ENCODE measurements at regions not wholly inside any gene's neighbourhood (a gene's known extent, or its start where the extent isn't known, plus 50 kb on each side); places are given as distances from the start of the nearest gene placed in this dataset.
"Not testable (repeated sequence)": the region's sequence is repeated elsewhere in the genome, so short reads cannot be mapped to it uniquely, and the experiment has no call there.

GRCh38 chr4:131344761-131345160 lies 1804.3 kb upstream of the PCDH10 start:
- TF ChIP-seq ZNF274 (IDR thresholded peaks at IDR 0.05; ENCODE audit: low read depth, low read length), result no peak
- TF ChIP-seq SUZ12 (IDR thresholded peaks at IDR 0.05; ENCODE audit: extremely low read depth, insufficient read depth, insufficient read length), result no peak
- TF ChIP-seq YY1 (IDR thresholded peaks at IDR 0.05; ENCODE audit: insufficient read depth, insufficient read length), result no peak
- DNase-seq (ENCODE audit: low read depth, low spot score), result no peak
- no peaks in the 10 kb centered on the region for H3K36me3 ChIP-seq (ENCODE audit: insufficient read depth, insufficient read length, low read length)
- no peak overlapping the region for H3K4me3 ChIP-seq (ENCODE audit: insufficient read length, low read depth)
- no peaks in the 10 kb centered on the region for H3K27me3 ChIP-seq (ENCODE audit: insufficient read depth, insufficient read length)
- no peaks in the 10 kb centered on the region for H3K4me1 ChIP-seq (ENCODE audit: insufficient read depth, insufficient read length)
- H3K9me3 ChIP-seq (ENCODE audit: insufficient read depth, low read length), result no peaks in the 10 kb centered on the region
- H3K9ac ChIP-seq (ENCODE audit: insufficient read length, low read depth), result no peak overlapping the region

GRCh38 chr4:131347816-131348215 lies 1801.3 kb upstream of the PCDH10 start:
- Histone ChIP-seq H3K4me3 (ENCODE audit: insufficient read length, low read depth) (no peak overlapping the region), H3K9ac (ENCODE audit: insufficient read length, low read depth) (no peak overlapping the region), H3K9me3 (ENCODE audit: insufficient read depth, low read length) (no peaks in the 10 kb centered on the region), H3K4me1 (ENCODE audit: insufficient read depth, insufficient read length) (no peaks in the 10 kb centered on the region), H3K36me3 (ENCODE audit: insufficient read depth, insufficient read length, low read length) (no peaks in the 10 kb centered on the region), H3K27me3 (ENCODE audit: insufficient read depth, insufficient read length) (no peaks in the 10 kb centered on the region)
- TF ChIP-seq YY1 (IDR thresholded peaks at IDR 0.05; ENCODE audit: insufficient read depth, insufficient read length) (no peak), SUZ12 (IDR thresholded peaks at IDR 0.05; ENCODE audit: extremely low read depth, insufficient read depth, insufficient read length) (no peak), ZNF274 (IDR thresholded peaks at IDR 0.05; ENCODE audit: low read depth, low read length) (no peak)
- no peak for DNase-seq (ENCODE audit: low read depth, low spot score)

GRCh38 chr4:131348263-131348662 lies 1800.8 kb upstream of the PCDH10 start:
- Histone ChIP-seq H3K4me3 (ENCODE audit: insufficient read length, low read depth) (no peak overlapping the region), H3K27me3 (ENCODE audit: insufficient read depth, insufficient read length) (no peaks in the 10 kb centered on the region), H3K9me3 (ENCODE audit: insufficient read depth, low read length) (no peaks in the 10 kb centered on the region), H3K9ac (ENCODE audit: insufficient read length, low read depth) (no peak overlapping the region), H3K4me1 (ENCODE audit: insufficient read depth, insufficient read length) (no peaks in the 10 kb centered on the region), H3K36me3 (ENCODE audit: insufficient read depth, insufficient read length, low read length) (no peaks in the 10 kb centered on the region)
- no peak for DNase-seq (ENCODE audit: low read depth, low spot score)
- TF ChIP-seq YY1 (IDR thresholded peaks at IDR 0.05; ENCODE audit: insufficient read depth, insufficient read length), result no peak
- no peak for TF ChIP-seq SUZ12 (IDR thresholded peaks at IDR 0.05; ENCODE audit: extremely low read depth, insufficient read depth, insufficient read length)
- no peak for TF ChIP-seq ZNF274 (IDR thresholded peaks at IDR 0.05; ENCODE audit: low read depth, low read length)

DNA sequence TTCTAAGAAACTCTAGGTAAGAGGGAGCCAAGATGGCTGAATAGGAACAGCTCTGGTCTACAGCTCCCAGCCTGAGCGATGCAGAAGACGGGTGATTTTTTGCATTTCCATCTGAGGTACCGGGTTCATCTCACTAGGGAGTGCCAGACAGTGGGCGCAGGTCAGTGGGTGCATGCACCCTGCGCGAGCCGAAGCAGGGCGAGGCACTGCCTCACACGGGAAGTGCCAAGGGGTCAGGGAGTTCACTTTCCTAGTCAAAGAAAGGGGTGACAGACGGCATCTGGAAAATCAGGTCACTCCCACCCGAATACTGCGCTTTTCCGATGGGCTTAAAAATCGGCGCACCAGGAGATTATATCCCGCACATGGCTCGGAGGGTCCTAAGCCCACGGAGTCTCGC lies 1796.7 kb upstream of the PCDH10 start:
- H3K4me1 ChIP-seq (ENCODE audit: insufficient read depth, insufficient read length); H3K9ac ChIP-seq (ENCODE audit: insufficient read length, low read depth); H3K4me3 ChIP-seq (ENCODE audit: insufficient read length, low read depth); H3K36me3 ChIP-seq (ENCODE audit: insufficient read depth, insufficient read length, low read length); DNase-seq (ENCODE audit: low read depth, low spot score); H3K9me3 ChIP-seq (ENCODE audit: insufficient read depth, low read length); H3K27me3 ChIP-seq (ENCODE audit: insufficient read depth, insufficient read length): not testable (repeated sequence)

- no peak for DNase-seq (ENCODE audit: low read depth, low spot score)
- Histone ChIP-seq H3K4me3 (ENCODE audit: insufficient read length, low read depth) (no peak overlapping the region), H3K27me3 (ENCODE audit: insufficient read depth, insufficient read length) (no peaks in the 10 kb centered on the region), H3K9me3 (ENCODE audit: insufficient read depth, low read length) (no peaks in the 10 kb centered on the region), H3K9ac (ENCODE audit: insufficient read length, low read depth) (no peak overlapping the region), H3K4me1 (ENCODE audit: insufficient read depth, insufficient read length) (no peaks in the 10 kb centered on the region), H3K36me3 (ENCODE audit: insufficient read depth, insufficient read length, low read length) (no peaks in the 10 kb centered on the region)
- TF ChIP-seq ZNF274 (IDR thresholded peaks at IDR 0.05; ENCODE audit: low read depth, low read length), result no peak
- no peak for TF ChIP-seq YY1 (IDR thresholded peaks at IDR 0.05; ENCODE audit: insufficient read depth, insufficient read length)
- no peak for TF ChIP-seq SUZ12 (IDR thresholded peaks at IDR 0.05; ENCODE audit: extremely low read depth, insufficient read depth, insufficient read length)
Measured at GRCh38 chr4:131366714-131367113, 1782.4 kb upstream of the PCDH10 start.

GRCh38 chr4:131367441-131367840 lies 1781.7 kb upstream of the PCDH10 start:
- Histone ChIP-seq H3K4me3 (ENCODE audit: insufficient read length, low read depth) (no peak overlapping the region), H3K9ac (ENCODE audit: insufficient read length, low read depth) (no peak overlapping the region), H3K4me1 (ENCODE audit: insufficient read depth, insufficient read length) (no peaks in the 10 kb centered on the region), H3K27me3 (ENCODE audit: insufficient read depth, insufficient read length) (no peaks in the 10 kb centered on the region), H3K9me3 (ENCODE audit: insufficient read depth, low read length) (no peaks in the 10 kb centered on the region), H3K36me3 (ENCODE audit: insufficient read depth, insufficient read length, low read length) (no peaks in the 10 kb centered on the region)
- DNase-seq (ENCODE audit: low read depth, low spot score), result no peak
- no peak for TF ChIP-seq SUZ12 (IDR thresholded peaks at IDR 0.05; ENCODE audit: extremely low read depth, insufficient read depth, insufficient read length)
- TF ChIP-seq YY1 (IDR thresholded peaks at IDR 0.05; ENCODE audit: insufficient read depth, insufficient read length), result no peak
- TF ChIP-seq ZNF274 (IDR thresholded peaks at IDR 0.05; ENCODE audit: low read depth, low read length), result no peak

DNA sequence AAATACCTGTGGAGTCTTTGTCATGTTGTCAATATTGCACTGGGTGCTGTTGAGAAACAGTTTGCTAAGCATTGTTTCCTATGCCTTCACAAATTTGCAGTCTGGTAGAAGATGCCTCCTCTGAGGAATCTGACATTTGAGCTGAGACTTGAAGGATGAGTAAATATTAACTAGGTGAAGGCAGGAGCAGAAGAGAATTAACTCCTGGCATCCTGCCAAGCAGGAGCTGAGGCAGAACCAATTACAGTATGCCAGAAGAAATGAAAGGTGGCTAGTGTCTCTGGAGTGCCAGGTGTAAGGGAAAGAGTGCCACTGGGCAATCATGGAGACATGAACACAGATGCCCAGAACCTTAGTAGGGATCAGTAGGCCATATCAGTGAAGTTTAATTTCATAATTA lies 1778.2 kb upstream of the PCDH10 start:
- no peak overlapping the region for H3K9ac ChIP-seq (ENCODE audit: insufficient read length, low read depth)
- no peak for TF ChIP-seq SUZ12 (IDR thresholded peaks at IDR 0.05; ENCODE audit: extremely low read depth, insufficient read depth, insufficient read length)
- no peak for DNase-seq (ENCODE audit: low read depth, low spot score)

GRCh38 chr4:131381055-131381454 lies 1768.0 kb upstream of the PCDH10 start:
- H3K27me3 ChIP-seq (ENCODE audit: insufficient read depth, insufficient read length), result no peaks in the 10 kb centered on the region
- TF ChIP-seq YY1 (IDR thresholded peaks at IDR 0.05; ENCODE audit: insufficient read depth, insufficient read length) (no peak), SUZ12 (IDR thresholded peaks at IDR 0.05; ENCODE audit: extremely low read depth, insufficient read depth, insufficient read length) (no peak), ZNF274 (IDR thresholded peaks at IDR 0.05; ENCODE audit: low read depth, low read length) (no peak)
- DNase-seq (ENCODE audit: low read depth, low spot score), result no peak
- H3K36me3 ChIP-seq (ENCODE audit: insufficient read depth, insufficient read length, low read length), result no peaks in the 10 kb centered on the region
- no peaks in the 10 kb centered on the region for H3K9me3 ChIP-seq (ENCODE audit: insufficient read depth, low read length)
- no peaks in the 10 kb centered on the region for H3K4me1 ChIP-seq (ENCODE audit: insufficient read depth, insufficient read length)
- no peak overlapping the region for H3K9ac ChIP-seq (ENCODE audit: insufficient read length, low read depth)
- no peak overlapping the region for H3K4me3 ChIP-seq (ENCODE audit: insufficient read length, low read depth)

More for the DNA sequence above, 1778.2 kb upstream of the PCDH10 start:
- Histone ChIP-seq H3K4me3 (ENCODE audit: insufficient read length, low read depth) (no peak overlapping the region), H3K27me3 (ENCODE audit: insufficient read depth, insufficient read length) (no peaks in the 10 kb centered on the region), H3K9me3 (ENCODE audit: insufficient read depth, low read length) (no peaks in the 10 kb centered on the region), H3K36me3 (ENCODE audit: insufficient read depth, insufficient read length, low read length) (no peaks in the 10 kb centered on the region), H3K4me1 (ENCODE audit: insufficient read depth, insufficient read length) (no peaks in the 10 kb centered on the region)
